ENCODE measurements at regions not wholly inside any gene's neighbourhood (a gene's known extent, or its start where the extent isn't known, plus 50 kb on each side); places are given as distances from the start of the nearest gene placed in this dataset.

GRCh38 chr3:16813336-16813735 lies 71.4 kb upstream of the PLCL2 start:
- TF ChIP-seq FOS (IDR thresholded peaks at IDR 0.05; ENCODE audit: borderline replicate concordance, extremely low read depth, insufficient read length) (no peak), SUZ12 (IDR thresholded peaks at IDR 0.05; ENCODE audit: unreplicated experiment) (no peak), CHD2 (IDR thresholded peaks at IDR 0.05; ENCODE audit: borderline replicate concordance, low read depth, low read length) (no peak), CHD1 (IDR thresholded peaks at IDR 0.05; ENCODE audit: low read depth, low read length) (no peak), CBFB (IDR thresholded peaks at IDR 0.05; ENCODE audit: low read depth) (no peak), HDAC2 (IDR thresholded peaks at IDR 0.05) (no peak), RCOR1 (conservative IDR thresholded peaks at IDR 0.05; ENCODE audit: low read depth, low read length) (no peak), CBX3 (IDR thresholded peaks at IDR 0.05; ENCODE audit: borderline replicate concordance, low read depth) (no peak), MYB (IDR thresholded peaks at IDR 0.05; ENCODE audit: borderline replicate concordance, low read depth, low read length) (no peak), NFYB (IDR thresholded peaks at IDR 0.05; ENCODE audit: insufficient read depth, low read depth, low read length) (no peak), DPF2 (IDR thresholded peaks at IDR 0.05) (no peak)
- TF ChIP-seq, protein P1, sequence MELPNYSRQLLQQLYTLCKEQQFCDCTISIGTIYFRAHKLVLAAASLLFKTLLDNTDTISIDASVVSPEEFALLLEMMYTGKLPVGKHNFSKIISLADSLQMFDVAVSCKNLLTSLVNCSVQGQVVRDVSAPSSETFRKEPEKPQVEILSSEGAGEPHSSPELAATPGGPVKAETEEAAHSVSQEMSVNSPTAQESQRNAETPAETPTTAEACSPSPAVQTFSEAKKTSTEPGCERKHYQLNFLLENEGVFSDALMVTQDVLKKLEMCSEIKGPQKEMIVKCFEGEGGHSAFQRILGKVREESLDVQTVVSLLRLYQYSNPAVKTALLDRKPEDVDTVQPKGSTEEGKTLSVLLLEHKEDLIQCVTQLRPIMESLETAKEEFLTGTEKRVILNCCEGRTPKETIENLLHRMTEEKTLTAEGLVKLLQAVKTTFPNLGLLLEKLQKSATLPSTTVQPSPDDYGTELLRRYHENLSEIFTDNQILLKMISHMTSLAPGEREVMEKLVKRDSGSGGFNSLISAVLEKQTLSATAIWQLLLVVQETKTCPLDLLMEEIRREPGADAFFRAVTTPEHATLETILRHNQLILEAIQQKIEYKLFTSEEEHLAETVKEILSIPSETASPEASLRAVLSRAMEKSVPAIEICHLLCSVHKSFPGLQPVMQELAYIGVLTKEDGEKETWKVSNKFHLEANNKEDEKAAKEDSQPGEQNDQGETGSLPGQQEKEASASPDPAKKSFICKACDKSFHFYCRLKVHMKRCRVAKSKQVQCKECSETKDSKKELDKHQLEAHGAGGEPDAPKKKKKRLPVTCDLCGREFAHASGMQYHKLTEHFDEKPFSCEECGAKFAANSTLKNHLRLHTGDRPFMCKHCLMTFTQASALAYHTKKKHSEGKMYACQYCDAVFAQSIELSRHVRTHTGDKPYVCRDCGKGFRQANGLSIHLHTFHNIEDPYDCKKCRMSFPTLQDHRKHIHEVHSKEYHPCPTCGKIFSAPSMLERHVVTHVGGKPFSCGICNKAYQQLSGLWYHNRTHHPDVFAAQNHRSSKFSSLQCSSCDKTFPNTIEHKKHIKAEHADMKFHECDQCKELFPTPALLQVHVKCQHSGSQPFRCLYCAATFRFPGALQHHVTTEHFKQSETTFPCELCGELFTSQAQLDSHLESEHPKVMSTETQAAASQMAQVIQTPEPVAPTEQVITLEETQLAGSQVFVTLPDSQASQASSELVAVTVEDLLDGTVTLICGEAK (IDR thresholded peaks at IDR 0.05; ENCODE audit: borderline replicate concordance) = no peak
- ATAC-seq = no peak
- RAD21 ChIA-PET (ENCODE audit: unreplicated experiment) = interaction anchor here (1.0 kb wide), 1 partner anchor 28 kb away, joined by 3 read pairs; no protein-coding TSS in a partner anchor
- H3K79me2 ChIP-seq (ENCODE audit: control insufficient read depth, insufficient read depth, low read length) = no peaks in the 10 kb centered on the region
- no peaks in the 10 kb centered on the region for H3K36me3 ChIP-seq (ENCODE audit: control insufficient read depth in 2 of 2, insufficient read depth in 2 of 2, low read length in 1 of 2)
- BruUV-seq (replicated peaks) = no TSS peak
- H3K9me3 ChIP-seq (replicated peaks; ENCODE audit: control insufficient read depth, insufficient read depth, low read length) = no peaks in the 10 kb centered on the region
- no peaks in the 10 kb centered on the region for H4K20me1 ChIP-seq (ENCODE audit: control insufficient read depth, insufficient read depth)
- FAIRE-seq = peak; percentile 27
- no peak overlapping the region for H2AFZ ChIP-seq (ENCODE audit: control insufficient read depth, low read depth, low read length)
- peaks cover 7% of the 10 kb centered on the region for H3K4me1 ChIP-seq (ENCODE audit: control insufficient read depth, insufficient read depth, low read length)
- H3K27ac ChIP-seq (ENCODE audit: control insufficient read depth, insufficient read depth) = no peak overlapping the region
- no peak overlapping the region for H3K4me2 ChIP-seq (ENCODE audit: control insufficient read depth, insufficient read depth)
- in situ Hi-C loops (cut with MboI) = no loop called here
- H3K27me3 ChIP-seq (replicated peaks in 1 of 2; ENCODE audit: control insufficient read depth in 2 of 2, insufficient read depth in 2 of 2, low read length in 1 of 2) = no peaks in the 10 kb centered on the region
- POLR2A ChIA-PET = no interaction called here
- DNase-seq (ENCODE audit: low read depth, low spot score) = no peak
- CTCF ChIA-PET = interaction anchor here (0.6 kb wide), 1 partner anchor 13 kb away, joined by 3 read pairs; no protein-coding TSS in a partner anchor
- H3K4me3 ChIP-seq = no peak overlapping the region
- H3K9ac ChIP-seq (ENCODE audit: control insufficient read depth, insufficient read depth, low read length) = no peak overlapping the region
- SMC1A ChIA-PET (ENCODE audit: uncharacterized antibody, unreplicated experiment) = interaction anchor here (1.3 kb wide), 1 partner anchor 11 kb away, joined by 3 read pairs; no protein-coding TSS in a partner anchor
- intact Hi-C loops (cut with micrococcal nuclease; ENCODE audit: unreplicated experiment) = no loop called here
